ENCODE measurements at regions not wholly inside any gene's neighbourhood (a gene's known extent, or its start where the extent isn't known, plus 50 kb on each side); places are given as distances from the start of the nearest gene placed in this dataset.

DNA sequence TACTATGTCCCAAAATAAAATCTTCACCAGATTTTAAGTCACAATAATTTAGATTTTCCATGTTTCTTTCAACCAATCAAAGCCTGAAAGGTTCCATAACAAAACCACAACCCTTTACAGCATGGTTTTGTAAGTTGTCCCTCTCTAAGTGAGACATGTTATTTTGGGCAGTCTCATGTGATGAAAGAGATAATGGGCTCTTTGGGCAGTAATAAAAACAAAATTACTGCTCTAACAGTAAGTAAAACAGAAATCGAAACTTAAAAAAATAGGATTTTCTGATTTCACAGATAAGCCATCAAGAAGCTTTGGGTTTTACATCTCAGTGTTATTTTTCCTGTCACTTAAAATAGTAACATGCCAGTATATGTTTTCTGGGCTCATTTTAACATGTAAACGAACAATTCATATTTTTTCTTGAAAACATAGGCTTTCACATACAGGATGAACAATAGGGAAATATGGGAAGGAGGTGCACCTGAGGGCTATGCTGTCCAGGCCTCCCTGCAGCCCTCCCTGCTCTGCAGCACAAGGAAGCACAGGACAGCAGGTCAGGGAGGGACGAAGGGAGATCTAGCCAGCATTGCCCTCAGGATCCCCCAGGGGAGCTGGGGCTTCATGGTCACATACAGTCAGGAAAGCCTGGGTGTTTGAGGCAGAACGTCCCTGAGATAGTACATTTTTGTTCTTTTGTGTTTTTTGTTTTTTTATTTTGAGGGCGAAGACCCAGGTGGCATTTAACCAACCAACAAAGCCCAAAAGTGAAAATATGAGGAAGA, 157.4 kb downstream of the SHOX2 start:
- Mint-ChIP-seq H3K27ac (no peak overlapping the region), H3K9me3 (peaks cover 0 to 3% of the 10 kb centered on the region in 2 donors), H3K4me1 (ENCODE audit: low read depth in 2 of 2) (no peaks in the 10 kb centered on the region), H3K4me3 (no peak overlapping the region), H3K36me3 (ENCODE audit: insufficient read depth) (no peaks in the 10 kb centered on the region), H3K27me3 (no peaks in the 10 kb centered on the region)
- DNase-seq: no peak
- no peak for ATAC-seq (replicated peaks)

DNA sequence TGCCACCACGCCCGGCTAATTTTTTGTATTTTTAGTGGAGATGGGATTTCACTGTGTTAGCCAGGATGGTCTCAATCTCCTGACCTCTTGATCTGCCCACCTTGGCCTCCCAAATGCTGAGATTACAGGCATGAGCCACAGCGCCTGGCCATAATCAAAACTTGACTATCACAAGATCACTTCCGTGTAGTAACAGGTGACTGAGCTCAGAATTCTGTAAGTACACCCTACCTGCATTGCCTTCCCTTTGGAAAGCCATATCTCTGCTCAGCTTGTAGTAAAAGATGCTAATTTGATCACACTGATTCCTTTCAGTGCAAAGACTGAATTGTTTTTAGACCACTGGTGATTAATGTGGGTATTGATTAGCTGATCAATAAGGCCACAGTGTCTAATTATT, 167.1 kb downstream of the SHOX2 start:
- H3K4me1 Mint-ChIP-seq (ENCODE audit: low read depth in 2 of 2): no peaks in the 10 kb centered on the region
- no peaks in the 10 kb centered on the region for H3K27me3 Mint-ChIP-seq
- no peak overlapping the region for H3K4me3 Mint-ChIP-seq
- DNase-seq (no peak), ATAC-seq (replicated peaks) (no peak)
- H3K27ac Mint-ChIP-seq: no peak overlapping the region
- H3K36me3 Mint-ChIP-seq (ENCODE audit: insufficient read depth): no peaks in the 10 kb centered on the region
- peaks cover 0 to 4% of the 10 kb centered on the region in 2 donors for H3K9me3 Mint-ChIP-seq

GRCh38 chr3:157938154-157938779, 168.0 kb downstream of the SHOX2 start:
- H3K4me3 Mint-ChIP-seq: no peak overlapping the region
- H3K36me3 Mint-ChIP-seq (ENCODE audit: insufficient read depth): no peaks in the 10 kb centered on the region
- H3K9me3 Mint-ChIP-seq: peaks cover 0 to 4% of the 10 kb centered on the region in 2 donors
- DNase-seq (no peak), ATAC-seq (replicated peaks) (no peak)
- H3K4me1 Mint-ChIP-seq (ENCODE audit: low read depth in 2 of 2): no peaks in the 10 kb centered on the region
- H3K27ac Mint-ChIP-seq: no peak overlapping the region
- H3K27me3 Mint-ChIP-seq: no peaks in the 10 kb centered on the region

DNA sequence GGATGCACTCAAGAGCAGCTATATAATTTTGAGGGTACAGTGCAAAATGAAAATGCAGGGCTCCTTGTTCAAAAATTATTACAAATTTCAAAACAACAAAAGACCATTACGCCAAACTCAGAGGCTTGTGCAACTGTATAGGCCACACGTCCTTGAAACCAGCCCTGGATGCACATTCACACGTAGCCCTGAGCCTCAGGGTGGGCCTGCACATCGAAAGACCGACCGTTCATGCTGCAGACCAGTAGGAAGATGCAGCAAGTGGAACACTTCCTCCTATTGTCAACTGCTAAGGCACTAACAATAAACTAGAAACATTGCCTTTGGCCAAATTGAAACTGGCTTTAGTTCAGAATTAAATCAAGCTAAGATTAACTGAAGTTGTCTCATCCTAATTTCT, 174.7 kb downstream of the SHOX2 start:
- Mint-ChIP-seq H3K4me3 (no peak overlapping the region), H3K27me3 (no peaks in the 10 kb centered on the region), H3K36me3 (ENCODE audit: insufficient read depth) (no peaks in the 10 kb centered on the region), H3K9me3 (peaks cover 0 to 3% of the 10 kb centered on the region in 2 donors), H3K4me1 (ENCODE audit: low read depth in 2 of 2) (no peaks in the 10 kb centered on the region), H3K27ac (no peak overlapping the region)
- DNase-seq: no peak
- no peak for ATAC-seq (replicated peaks)

DNA sequence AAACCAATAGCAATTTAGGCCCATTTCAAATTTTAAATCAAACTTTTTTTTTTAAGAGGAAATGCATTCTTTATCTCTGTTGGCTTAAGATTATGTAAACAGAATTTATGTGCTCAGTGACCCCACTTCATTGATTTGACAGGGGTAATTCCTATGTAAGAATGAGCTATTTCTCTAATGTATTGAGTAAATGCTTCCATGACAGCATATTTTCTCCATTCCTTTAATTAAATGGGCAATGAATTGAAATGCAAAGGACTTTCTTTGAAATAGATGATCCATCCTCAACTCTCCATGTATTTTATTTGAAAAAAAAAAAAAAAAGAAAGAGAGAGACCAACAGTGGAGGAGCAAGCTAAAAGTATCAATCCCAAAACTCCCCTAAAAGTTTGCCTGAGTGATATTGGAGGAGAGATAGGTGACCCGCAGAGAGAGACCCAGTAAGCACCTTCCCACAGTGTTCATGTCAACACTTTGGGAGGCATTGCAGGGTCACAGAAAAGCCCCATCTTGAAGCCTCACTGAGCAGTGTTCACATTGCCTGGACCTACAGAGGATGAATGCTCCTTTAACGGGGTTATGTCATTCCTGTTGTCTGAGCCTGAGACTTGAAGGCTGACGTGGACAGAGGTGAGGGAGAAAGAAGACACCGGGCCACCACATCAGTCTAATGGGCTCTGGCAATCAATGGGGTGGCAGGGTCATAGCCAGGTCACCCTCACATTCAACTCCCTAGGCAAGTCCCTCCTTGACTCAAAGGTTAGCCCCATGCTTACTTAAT, 176.0 kb downstream of the SHOX2 start:
- DNase-seq (no peak), ATAC-seq (replicated peaks) (no peak)
- Mint-ChIP-seq H3K4me3 (no peak overlapping the region), H3K9me3 (no peaks in the 10 kb centered on the region), H3K36me3 (ENCODE audit: insufficient read depth) (no peaks in the 10 kb centered on the region), H3K27me3 (no peaks in the 10 kb centered on the region), H3K27ac (no peak overlapping the region), H3K4me1 (ENCODE audit: low read depth in 2 of 2) (no peaks in the 10 kb centered on the region)

- no peak overlapping the region for H3K4me3 Mint-ChIP-seq
- no peaks in the 10 kb centered on the region for H3K4me1 Mint-ChIP-seq (ENCODE audit: low read depth in 2 of 2)
- no peaks in the 10 kb centered on the region for H3K9me3 Mint-ChIP-seq
- ATAC-seq (replicated peaks) (no peak), DNase-seq (no peak)
- no peak overlapping the region for H3K27ac Mint-ChIP-seq
- H3K27me3 Mint-ChIP-seq: no peaks in the 10 kb centered on the region
- no peaks in the 10 kb centered on the region for H3K36me3 Mint-ChIP-seq (ENCODE audit: insufficient read depth)
These were observed 179.4 kb downstream of the SHOX2 start for GRCh38 chr3:157926822-157927221.

DNA sequence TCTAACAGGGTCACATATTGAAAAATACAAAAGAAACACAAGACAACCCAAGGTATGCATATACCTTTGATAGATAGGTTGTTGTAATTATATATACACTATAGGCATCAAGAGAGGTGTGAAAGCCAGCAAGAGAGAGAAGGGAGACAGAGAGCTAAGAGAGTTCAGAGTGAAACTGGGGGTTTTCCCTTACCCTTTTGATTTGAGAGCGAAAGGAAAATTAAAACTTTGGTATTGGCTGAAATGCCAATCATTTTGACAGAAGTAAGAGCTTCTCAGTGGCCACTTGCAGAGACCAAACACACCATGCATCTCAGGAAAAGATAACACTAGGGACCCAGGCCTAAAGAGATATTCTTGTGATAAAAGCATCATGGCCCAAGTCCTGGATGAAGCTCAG, 183.6 kb downstream of the SHOX2 start:
- DNase-seq (no peak), ATAC-seq (replicated peaks) (no peak)
- Mint-ChIP-seq H3K9me3 (no peaks in the 10 kb centered on the region), H3K4me3 (no peak overlapping the region), H3K27ac (no peak overlapping the region), H3K36me3 (ENCODE audit: insufficient read depth) (no peaks in the 10 kb centered on the region), H3K4me1 (ENCODE audit: low read depth in 2 of 2) (no peaks in the 10 kb centered on the region), H3K27me3 (no peaks in the 10 kb centered on the region)

GRCh38 chr3:157921811-157922210, 184.4 kb downstream of the SHOX2 start:
- no peaks in the 10 kb centered on the region for H3K27me3 Mint-ChIP-seq
- H3K36me3 Mint-ChIP-seq (ENCODE audit: insufficient read depth): no peaks in the 10 kb centered on the region
- no peak overlapping the region for H3K27ac Mint-ChIP-seq
- H3K9me3 Mint-ChIP-seq: no peaks in the 10 kb centered on the region
- H3K4me3 Mint-ChIP-seq: no peak overlapping the region
- DNase-seq (no peak), ATAC-seq (replicated peaks) (no peak)
- H3K4me1 Mint-ChIP-seq (ENCODE audit: low read depth in 2 of 2): no peaks in the 10 kb centered on the region

GRCh38 chr3:157920822-157921700, 185.2 kb downstream of the SHOX2 start:
- ATAC-seq (replicated peaks) (no peak), DNase-seq (no peak)
- Mint-ChIP-seq H3K9me3 (no peaks in the 10 kb centered on the region), H3K4me3 (no peak overlapping the region), H3K4me1 (ENCODE audit: low read depth in 2 of 2) (no peaks in the 10 kb centered on the region), H3K36me3 (ENCODE audit: insufficient read depth) (no peaks in the 10 kb centered on the region), H3K27me3 (no peaks in the 10 kb centered on the region), H3K27ac (no peak overlapping the region)

DNA sequence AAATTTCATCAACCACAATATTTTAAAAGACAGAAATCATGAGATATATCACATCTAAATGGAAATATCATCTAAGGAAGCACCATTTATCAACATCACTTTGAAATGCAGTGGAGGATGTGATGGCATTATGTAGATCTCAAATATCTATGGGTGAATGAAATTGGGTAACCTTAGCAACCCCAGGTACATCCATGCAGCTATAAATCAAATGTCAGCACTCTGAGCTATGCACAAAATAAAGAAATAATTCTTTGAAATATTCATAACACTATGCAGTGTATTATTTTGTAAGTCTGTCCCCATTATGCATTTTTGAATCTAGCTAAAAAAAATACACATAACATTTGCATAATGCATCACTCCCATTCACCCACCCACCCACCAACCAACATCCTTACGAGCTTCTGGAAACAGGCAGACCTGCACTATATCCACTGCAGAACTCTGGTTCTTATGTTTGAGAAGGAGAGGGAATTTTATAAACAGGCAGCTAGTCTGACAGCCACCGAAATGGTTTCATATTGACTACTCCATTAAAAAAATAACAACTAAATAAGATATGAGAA, 186.8 kb downstream of the SHOX2 start:
- Mint-ChIP-seq H3K9me3 (no peaks in the 10 kb centered on the region), H3K27me3 (peaks cover 0 to 5% of the 10 kb centered on the region in 2 donors), H3K4me1 (ENCODE audit: low read depth in 2 of 2) (no peaks in the 10 kb centered on the region), H3K27ac (no peak overlapping the region), H3K36me3 (ENCODE audit: insufficient read depth) (no peaks in the 10 kb centered on the region), H3K4me3 (no peak overlapping the region)
- DNase-seq (no peak), ATAC-seq (replicated peaks) (no peak)

DNA sequence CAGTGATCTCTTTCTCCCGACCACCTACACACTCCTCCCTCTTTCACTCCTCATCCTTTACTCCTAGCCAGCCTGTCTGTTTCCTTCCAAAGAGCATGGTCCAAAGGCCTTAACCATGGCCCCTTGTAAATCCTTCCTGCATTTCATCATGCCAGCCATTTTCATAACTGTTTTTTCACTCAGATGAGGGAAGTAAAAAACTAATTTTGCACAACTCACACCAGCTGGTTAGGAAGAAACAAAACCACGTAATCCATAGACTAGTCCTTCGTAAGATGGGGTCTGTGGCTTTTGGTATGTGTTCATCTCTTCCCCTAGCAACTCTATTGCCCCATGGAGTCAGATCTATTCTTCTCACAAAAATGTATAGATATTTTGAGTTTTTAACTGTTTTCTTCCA, 187.8 kb downstream of the SHOX2 start:
- Mint-ChIP-seq H3K36me3 (ENCODE audit: insufficient read depth) (no peaks in the 10 kb centered on the region), H3K4me1 (ENCODE audit: low read depth in 2 of 2) (no peaks in the 10 kb centered on the region), H3K9me3 (no peaks in the 10 kb centered on the region), H3K27me3 (peaks cover 0 to 5% of the 10 kb centered on the region in 2 donors), H3K27ac (no peak overlapping the region), H3K4me3 (no peak overlapping the region)
- DNase-seq: no peak
- ATAC-seq (replicated peaks): no peak

- H3K36me3 Mint-ChIP-seq (ENCODE audit: insufficient read depth): no peaks in the 10 kb centered on the region
- H3K27me3 Mint-ChIP-seq: peaks cover 0 to 5% of the 10 kb centered on the region in 2 donors
- H3K9me3 Mint-ChIP-seq: no peaks in the 10 kb centered on the region
- H3K4me3 Mint-ChIP-seq: no peak overlapping the region
- no peak for ATAC-seq (replicated peaks)
- H3K27ac Mint-ChIP-seq: no peak overlapping the region
- DNase-seq: no peak
- H3K4me1 Mint-ChIP-seq (ENCODE audit: low read depth in 2 of 2): no peaks in the 10 kb centered on the region
These were observed 189.5 kb downstream of the SHOX2 start for GRCh38 chr3:157916672-157917071.

DNA sequence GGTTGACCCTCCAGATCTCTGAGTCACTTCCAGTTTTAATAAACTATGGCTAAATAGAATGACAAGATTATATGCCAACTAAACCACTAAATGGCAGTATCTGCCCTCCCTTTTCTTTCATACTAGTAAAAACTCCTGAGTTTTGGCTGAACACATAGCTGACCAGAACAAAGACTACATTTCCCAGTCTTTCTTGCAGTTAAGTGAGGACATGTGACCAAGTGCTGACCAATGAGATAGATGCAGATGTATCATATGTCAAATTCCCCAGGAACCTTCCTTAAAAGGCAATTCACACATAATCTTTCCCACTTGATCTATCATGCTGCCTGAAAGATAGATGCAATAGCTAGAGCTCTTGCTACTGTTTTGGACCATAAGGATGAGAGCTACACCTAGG, 191.3 kb downstream of the SHOX2 start:
- no peak for ATAC-seq (replicated peaks)
- H3K9me3 Mint-ChIP-seq: peaks cover 0 to 5% of the 10 kb centered on the region in 2 donors
- no peak overlapping the region for H3K4me3 Mint-ChIP-seq
- no peak overlapping the region for H3K27ac Mint-ChIP-seq
- H3K27me3 Mint-ChIP-seq: peaks cover 0 to 5% of the 10 kb centered on the region in 2 donors
- H3K4me1 Mint-ChIP-seq (ENCODE audit: low read depth in 2 of 2): no peaks in the 10 kb centered on the region
- no peaks in the 10 kb centered on the region for H3K36me3 Mint-ChIP-seq (ENCODE audit: insufficient read depth)
- DNase-seq: no peak
